Lung microvascular endothelial cell (primary cell): ENCODE measurements at regions not wholly inside any gene's neighbourhood (a gene's known extent, or its start where the extent isn't known, plus 50 kb on each side); places are given as distances from the start of the nearest gene placed in this dataset.
A peak's percentile ranks its signal among the peaks of the same experiment; 100 is the strongest.

Source experiments
- DNase-seq, 2 donors: peaks; one replicate each; pipeline versions ENCODE4 v3.0.0 to v3.0.0-alpha.2; 2010; ENCODE audit warnings: low read depth in 2 of 2

DNA sequence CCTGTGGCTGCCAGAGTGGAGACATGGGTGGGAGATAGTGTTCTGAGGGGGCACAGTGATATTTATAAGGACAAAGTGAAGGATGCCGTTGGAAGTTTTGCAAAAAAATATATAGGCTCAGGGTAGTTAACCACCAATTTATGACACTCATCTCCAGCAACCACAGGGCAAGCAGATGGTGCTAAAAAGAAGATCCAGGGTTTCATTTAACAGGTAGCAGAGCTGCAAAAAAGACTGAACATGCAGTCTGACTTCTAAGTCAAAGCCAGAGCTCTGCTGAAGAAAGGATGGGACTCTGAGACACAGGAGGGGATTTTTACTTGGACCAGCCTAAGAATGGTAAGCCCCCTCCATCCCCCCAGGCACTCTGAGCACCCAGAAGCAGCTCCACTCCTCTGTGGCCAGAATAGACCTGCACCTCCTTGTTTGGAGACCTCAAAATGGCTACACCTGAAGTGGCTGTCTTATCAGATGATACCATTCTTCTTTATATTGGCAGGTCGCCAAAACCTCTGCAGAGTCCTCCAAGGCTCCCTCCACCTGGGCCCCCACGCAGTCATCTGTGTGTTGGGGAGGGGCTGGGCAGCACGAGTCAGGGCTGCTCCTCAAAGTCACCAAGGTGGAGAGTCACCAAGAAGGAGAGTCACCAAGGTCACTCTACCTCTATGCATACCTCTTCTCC, 161.4 kb upstream of the FAM9B start:
- DNase-seq, result no peak

DNA sequence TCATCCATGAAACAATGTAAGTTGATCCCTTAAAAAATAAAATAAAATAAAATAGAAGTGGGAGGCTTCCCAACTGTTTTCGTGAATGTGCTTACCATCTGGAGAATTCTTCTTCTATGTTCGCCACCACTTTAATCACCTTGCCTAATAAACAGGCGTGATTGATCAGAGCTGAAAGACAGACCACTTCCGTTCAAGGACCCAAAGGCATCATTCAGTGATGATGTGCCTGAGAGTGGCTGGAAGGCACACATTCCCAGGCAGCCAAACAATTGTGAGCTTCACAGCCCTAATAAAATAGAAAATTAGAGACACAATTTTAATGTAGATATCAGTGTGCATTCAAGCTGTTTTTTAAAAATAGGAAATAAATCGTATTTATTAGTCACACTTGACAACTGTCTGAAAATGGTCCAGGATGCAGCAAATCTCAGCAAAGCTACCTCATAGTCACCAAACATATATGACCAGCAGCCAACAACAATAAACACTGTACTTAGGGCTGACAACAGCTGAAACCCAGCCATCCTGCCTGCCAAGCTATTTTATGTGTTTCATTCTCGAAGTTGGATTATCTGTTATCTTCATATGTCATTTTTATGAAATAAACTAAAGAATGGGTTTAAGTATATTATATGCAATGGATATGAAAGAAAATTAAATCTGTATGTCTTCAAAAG, 163.2 kb upstream of the FAM9B start:
- DNase-seq, result peak in 1 of 2 donors; percentile 26

DNA sequence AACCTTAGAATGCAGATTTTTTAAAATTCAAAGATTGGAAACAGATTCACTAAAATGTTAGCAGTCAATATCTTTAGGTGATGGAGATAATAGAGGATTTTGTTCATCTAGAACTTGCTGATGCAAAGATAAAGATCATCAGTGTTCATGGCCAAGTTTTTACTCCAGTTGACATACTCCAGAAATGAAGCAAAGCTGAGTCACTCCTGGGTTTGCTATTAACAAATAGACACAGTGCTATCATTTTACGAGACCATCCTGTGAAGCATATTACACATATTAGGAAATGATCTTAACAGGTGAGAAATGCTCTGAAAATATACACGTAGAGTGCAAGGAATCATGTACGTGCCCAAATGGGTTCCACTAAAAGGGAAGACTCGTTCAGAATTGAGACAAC, 170.6 kb upstream of the FAM9B start:
- no peak for DNase-seq

DNA sequence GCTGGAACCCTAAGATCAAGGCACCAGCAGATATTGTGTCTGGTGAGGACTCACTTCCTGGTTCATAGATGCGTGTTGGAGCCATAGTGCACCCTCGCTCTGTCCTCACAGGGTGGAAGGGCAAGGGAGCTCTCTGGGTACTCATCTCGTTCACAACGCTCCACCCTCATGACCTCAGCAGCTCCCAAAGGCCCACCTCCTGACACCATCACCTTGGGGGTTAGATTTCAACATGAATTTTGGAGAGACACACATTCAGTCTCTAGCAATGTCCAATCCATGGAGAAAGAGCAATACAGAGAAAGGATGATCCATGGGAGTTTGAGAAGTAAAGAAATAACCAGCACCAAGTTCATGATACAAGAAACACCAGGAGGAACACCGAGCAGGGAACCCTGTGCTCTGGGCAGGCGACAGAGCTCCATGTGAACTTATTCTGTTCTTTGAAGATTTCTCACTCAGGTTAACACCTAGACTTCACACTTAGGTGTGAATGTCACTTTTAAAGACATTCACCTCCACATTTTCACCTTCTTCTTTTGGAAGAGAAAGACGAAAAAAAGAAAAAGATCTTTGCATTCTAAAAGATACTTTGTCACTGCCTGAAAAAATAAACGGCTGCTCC, 171.8 kb upstream of the FAM9B start:
- no peak for DNase-seq

DNA sequence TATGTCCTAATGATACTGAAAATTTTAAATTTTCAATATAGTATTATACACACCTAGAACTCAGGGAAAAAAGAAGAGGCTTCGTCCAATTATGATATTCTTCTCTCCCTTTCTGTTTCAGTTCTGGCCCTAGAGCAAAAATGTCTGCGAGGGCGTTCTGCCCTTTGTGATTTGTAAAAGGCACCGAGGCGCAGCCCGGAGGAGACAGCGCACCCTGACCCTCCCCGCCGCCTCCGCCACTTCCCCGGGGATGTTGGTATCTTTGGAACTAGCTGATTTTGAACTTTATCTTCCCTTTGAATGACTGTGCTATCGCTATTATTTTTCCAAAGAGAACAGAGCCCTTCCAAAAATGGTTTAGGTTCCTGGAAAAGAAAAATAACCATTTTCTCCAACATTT, 173.2 kb upstream of the FAM9B start:
- DNase-seq, result no peak

DNA sequence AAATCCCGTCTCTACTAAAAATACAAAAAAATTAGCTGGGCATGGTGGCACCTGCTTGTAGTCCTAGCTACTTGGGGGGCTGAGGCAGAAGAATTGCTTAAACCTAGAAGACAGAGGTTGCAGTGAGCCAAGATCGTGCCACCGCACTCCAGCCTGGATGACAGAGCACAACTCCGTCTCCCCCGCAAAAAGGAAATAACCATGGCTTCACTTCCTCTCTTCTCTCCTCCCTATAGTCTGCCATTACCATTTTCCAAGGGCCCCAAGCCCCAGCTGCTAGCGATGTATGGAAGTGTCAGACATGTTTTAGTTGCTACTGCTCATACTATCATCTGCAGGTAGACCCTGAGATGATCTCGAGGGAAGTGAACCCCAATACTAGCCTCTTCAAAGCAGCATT, 177.3 kb upstream of the FAM9B start:
- no peak for DNase-seq

DNA sequence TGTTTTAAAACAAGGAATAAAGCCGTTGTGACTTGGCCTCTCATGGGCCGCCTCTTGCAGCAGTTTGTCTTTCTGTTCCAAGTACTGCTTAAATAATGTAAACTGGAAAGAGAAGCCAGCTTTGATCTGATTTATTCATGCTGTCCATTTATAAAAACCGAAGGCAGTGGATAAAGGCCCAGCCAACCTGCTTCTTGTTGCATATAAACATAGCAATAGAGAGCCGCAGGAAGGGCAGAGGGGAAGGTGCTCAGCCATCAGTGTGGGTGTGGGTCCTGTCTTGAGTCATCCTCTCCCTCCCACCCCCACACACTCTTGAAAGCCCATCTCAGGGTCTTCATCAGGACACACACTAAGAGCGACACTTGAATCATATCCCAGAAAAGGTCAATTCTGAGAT, 187.9 kb upstream of the FAM9B start:
- DNase-seq, result no peak

DNA sequence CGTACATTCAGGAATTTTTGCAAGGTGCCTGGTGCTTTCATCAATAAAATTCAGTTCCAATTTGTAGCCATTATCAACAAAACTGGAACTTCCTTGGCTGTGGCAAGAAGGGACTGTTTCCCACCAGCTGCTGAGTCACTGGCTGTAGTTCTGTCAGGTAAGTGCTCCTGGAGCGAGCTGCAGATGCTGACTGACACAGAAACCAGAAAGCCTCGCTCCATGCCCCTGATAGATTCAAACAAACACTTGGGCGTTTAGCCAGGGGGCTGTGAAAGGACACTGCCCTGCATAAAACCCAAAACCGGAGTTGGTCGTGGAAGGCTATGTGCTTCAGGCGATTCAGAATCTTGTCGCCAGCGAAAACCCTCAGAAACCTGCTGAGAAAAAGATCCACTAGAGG, 188.4 kb upstream of the FAM9B start:
- no peak for DNase-seq

DNA sequence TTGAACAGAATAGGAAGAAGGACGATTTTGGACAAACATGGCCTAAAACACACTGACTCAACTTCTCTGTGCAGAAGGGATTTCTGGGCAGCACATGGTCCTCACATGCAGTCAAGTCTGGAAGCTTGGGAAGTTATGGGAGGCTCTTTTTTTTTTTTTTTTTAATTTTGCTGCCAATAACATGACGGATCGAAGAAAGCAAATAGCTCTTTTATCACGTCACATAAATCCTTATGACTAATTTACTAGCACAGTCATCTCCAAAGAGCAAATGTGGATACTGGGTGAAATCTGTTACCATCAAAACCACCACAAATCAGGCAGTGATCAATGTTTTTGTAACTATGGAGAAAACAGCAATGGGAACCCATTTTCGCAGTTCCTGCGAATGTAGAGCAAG, 193.3 kb upstream of the FAM9B start:
- DNase-seq, result no peak

DNA sequence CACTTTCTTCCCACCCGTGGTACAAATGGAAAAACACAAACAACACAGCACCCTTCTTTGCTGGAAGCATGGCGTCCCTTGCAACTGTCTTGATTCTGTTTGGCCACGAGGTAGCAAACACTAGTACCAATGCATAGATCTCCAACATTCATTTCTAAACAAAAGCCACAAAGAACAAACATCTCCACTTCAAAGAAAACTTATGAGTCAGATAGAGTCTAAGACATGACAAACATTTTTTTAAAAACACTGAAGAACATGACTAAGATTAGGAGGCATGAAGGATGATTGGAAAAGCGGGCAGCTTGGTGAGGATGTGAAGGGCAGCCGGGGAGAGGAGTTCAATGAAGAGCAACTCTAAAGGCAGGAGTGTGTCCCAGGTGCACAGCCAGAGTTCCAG, 197.6 kb upstream of the FAM9B start:
- no peak for DNase-seq

DNA sequence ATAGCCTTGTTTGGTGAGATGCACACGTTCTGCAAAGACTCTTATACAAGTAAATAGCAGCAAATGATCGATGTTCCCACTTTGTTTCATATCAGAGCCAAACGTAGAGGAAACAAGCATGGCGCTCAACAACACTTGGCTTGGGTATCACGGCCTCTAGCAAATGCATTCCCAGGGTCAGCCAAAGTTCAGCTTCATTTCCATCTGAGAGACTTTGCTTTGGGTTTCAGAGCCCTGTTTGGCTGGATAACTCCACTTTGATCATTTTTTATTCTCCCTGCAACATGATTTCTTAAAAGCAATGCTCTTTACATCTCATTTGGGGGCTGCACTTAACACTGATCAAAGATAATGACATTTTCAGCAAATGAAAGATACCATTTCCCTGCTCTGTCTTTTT, 199.2 kb upstream of the FAM9B start:
- no peak for DNase-seq

DNA sequence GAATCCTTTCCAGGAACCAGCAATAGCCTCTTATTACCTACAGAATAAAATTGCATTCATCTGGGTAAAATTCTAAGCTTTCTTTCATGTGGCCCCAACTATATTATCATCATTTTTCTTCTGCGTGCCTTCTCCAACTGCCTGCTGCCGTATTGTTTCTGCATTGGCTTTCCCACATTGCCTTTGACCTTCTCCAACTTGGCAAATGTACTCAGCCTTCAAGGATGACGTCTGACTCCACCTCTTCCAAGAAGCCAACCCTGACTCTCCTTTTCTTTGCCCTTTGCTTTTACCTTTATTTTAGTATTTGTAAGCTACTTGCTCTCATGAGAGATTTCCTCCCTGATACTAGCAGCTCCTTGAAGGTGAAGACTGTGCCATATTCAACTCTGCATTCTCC, 200.4 kb upstream of the FAM9B start:
- DNase-seq, result no peak

DNA sequence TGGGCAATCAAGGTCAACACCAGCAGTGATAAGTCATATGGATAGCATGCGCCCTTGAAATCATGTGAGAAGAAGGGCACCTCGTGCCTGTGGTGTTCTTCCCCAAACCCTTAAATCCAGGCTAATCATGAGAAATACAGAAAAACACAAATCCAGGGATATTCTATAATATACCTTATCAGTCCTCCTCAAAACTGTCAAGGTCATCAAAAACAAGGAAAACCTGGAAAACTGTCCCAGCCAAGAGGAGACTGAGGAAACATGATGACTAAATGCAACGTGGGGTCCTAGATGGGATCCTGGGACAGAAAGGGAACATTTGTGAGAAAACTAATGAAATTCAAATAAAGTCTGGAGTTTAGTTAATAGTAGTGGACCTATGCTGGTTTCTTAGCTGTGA, 201.8 kb upstream of the FAM9B start:
- DNase-seq, result no peak

DNA sequence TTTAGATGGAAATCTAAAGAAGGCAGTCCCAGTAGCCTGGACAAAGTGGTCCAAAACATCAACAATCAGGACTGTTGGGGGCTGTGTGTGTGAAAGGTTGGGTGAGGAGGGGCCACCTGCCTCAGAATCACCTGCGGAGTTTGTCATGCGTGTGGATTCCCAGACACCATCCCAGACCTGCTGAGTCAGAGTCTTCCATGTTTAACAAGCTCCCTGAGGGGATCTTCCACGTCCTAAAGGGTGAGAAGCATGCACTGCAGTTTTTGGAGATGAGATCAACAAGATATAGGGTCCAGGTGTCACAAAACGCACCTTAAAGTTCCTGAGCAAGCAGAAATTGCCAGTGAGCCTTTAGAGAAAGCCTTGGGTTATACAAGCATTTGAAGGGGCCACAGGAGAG, 207.0 kb upstream of the FAM9B start:
- no peak for DNase-seq

DNA sequence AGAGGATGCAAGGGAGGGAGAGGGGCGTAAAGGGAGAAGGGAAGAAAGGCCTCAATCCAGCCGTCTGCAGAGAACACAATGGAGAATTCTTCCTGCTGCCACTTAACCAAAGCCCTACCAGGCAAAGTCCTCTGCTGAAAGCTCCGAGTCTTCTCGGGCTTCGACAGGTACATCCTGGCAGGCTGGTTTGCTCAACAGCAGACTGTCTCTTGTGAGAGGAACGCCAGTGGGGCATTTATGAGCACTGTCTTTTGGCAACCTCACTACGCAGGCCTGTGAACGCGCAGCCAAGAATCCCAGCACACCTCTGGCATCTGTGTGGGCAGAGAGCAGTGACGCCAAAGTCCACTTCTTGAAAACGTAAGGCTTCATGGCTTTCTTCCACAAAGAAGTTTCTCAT, 207.5 kb upstream of the FAM9B start:
- DNase-seq, result no peak

DNA sequence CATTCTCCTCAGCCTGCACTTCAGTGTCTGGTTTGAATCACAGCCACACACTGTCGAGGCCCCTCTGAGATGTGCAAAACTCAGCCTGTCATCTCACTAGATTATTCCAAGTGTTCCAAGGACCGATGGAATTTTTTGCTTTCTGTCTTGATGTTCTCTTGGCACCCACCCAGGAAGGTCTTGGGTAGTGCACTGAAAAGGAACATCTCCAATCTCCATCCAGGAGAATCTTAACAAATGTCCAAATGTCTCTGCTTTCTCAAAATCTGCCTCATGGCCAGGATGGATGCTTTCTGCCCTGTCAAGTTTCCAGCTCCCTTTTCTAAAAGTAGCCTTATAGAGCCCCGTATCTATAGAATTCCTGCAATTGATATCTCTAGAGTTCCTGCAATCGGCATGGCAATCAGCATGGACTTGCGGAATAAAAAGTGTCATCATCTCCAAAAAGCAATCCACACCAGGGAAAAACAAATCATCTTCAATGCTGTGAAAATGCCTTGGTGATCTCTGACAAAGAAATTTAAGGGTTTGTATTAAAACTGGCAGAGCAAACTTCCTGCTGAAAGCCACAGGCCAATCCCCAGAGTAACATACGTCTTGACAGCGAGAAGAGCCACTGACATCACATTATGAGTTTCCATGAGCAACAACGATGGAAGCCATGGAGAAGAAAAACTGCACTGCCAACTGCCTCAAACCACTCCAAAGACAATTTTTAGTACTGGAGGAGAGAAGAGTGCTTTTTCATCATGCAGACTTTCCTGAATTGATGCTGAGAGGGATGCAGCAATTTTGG, 215.3 kb upstream of the FAM9B start:
- no peak for DNase-seq

DNA sequence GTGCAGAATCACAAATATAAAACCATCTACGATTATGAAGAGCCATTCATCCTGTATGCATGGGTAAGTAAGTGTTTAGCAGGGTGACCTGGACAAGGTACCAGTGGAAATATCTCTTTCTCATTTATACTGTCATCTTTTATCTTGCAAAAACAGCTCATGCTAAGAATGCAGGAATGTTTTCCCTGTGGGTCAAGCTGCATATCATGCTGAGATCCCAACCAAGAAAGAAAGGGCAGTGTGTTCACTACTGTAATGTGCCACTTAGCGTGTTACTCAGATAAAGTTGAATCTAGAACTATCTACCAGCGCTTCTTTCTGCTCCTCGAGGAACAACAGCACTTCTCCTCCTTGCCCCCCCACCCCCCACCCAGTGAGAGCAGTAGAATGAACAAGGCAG, 212.7 kb upstream of the TBL1X start:
- DNase-seq, result no peak

DNA sequence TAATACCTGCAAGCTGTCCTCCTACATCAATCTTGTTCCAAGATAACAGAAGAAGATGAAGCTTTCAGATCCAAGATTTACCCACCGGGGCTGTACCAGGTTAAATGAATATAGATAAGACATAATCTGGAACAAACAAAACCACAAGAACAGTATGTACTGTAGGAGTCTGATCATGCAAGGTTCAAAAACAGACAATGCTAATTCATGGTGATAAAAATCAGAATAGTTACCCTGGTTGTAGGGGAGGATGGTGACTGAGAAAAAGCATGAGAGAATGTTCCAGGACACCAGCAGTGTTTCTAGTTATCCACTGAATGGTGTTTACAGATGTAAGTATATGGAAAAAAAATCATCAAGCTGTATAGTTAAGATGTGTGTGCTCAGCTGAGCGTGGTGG, 211.6 kb upstream of the TBL1X start:
- DNase-seq, result no peak

DNA sequence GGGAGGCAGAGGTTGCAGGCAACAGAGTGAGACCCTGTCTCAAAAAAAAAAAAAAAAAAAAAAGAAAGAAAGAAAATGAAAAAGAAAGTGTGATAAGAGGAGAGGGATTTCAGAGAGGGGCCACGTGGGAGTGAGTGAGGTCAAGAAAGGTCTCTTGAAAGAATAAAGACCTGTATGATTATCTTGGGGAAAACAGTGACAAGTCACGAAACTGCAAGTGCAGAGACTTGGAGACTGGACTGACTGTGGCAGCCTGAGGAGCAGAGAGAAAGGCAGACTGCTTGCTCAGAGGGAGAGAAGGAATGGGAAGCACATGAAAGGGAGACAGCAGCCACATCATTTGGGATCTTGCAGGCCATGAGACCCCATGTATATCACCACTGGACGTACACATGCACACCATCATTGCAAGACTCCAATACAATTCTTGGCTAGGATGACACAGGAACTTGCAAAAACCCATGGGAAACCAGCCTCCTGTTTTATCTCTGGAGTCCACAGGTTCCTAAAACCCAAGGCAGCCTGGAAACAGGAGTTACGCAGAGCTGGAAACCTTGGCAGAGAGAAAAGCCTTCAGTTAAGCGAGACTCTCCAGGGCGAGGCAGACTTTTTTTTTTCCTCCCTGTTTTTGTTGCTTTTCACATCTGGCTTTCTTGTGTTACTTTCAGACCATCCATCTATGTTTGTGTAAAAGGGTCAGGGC, 207.0 kb upstream of the TBL1X start:
- no peak for DNase-seq

DNA sequence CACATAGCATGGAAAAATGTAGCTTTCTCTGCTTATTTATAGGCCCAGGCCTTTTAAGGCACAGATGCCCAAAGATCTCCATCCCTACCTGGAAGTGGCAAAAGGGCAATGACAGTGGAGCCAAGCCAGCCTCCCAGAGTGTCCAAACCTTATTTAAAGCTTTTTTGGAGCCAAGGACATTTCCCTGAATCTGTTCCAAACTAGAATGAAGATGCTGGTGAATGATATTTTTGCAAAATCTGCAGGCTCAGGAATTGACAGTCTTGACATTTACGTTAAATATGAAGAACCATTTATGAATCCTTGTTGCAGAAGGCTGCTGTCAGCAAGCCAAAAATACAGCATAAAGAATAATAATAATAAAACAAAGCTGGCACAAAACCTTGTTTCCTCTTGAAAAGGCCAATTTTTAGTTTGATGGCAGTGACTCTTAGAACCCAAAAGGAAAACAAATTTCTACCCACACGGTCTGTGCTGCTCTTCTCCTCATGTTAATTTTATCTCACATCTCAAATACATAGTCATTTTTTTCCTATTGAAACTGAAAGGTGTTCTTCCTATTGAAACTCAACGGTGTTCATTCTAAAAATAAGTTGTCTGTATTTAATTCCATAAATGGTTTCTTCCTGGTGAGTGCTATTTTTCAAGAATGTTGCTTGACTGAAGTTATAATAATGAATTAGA, 206.3 kb upstream of the TBL1X start:
- no peak for DNase-seq

DNA sequence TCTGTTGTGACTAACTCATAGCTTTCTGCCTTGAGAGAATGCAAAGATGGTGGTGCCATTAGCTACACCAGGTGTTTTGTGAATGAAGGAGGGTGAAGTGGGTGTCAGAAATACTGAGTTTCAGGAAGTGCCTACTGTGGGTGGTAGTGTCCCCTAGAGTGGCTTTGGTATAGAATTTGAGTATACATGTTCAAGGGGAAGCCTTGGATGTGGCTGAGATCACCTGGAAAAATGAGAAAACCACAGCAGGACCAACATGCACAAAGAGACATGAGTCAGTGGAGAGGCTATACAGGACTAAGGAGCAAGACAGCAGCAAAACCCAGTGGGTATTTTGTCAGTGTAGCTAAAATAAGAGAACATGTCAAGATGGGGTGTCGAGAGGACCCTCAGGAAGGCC, 204.3 kb upstream of the TBL1X start:
- no peak for DNase-seq
